HCT116 (cell line): ENCODE measurements at regions not wholly inside any gene's neighbourhood (a gene's known extent, or its start where the extent isn't known, plus 50 kb on each side); places are given as distances from the start of the nearest gene placed in this dataset.

Source experiments
- ATAC-seq: fragments of 200-7000 bp; cut with Tn5 transposase; 2 replicates; pipeline ENCODE4 v1.9.1; 2020; ENCODE audit warnings: mild to moderate bottlenecking, moderate library complexity
- BruUV-seq: library from RNA; stranded (reverse); fragments of 400-500 nt; replicated peaks from 2 replicates; lab custom pipeline; 2021; lab: Mats Ljungman, UMichigan
- CTCF ChIA-PET: fragments of 300-600 bp; sonication (Branson Sonifier 250); formaldehyde crosslinking; loops from one replicate; lab custom pipeline; 2021; ENCODE audit warnings: antibody characterized with exemption; lab: Charles Lee
- POLR2A ChIA-PET: fragments of 300-600, 350-600 bp; sonication (Branson Sonifier 250); formaldehyde crosslinking; loops from one replicate; lab custom pipeline; 2021; ENCODE audit warnings: antibody characterized with exemption; lab: Charles Lee
- RAD21 ChIA-PET, 2 experiments: fragments of 300-600 bp; sonication (Branson Sonifier 250); formaldehyde crosslinking; loops; one replicate each; lab custom pipeline; 2023; ENCODE audit warnings: low total read pairs in 2 of 2; ENCODE audit not compliant: uncharacterized antibody in 2 of 2, unreplicated experiment in 2 of 2, low non-redundant PET in 1 of 2; lab: Charles Lee
- DNase-seq: peaks from one replicate; pipeline ENCODE4 v3.0.0-alpha.2; 2010; ENCODE audit warnings: low read depth, low spot score
- H2AFZ ChIP-seq: fragments of 200-600 bp; shearing (Covaris generic), sonication (generic); 2 replicates; pipeline ENCODE4 v1.6.1; 2017; ENCODE audit warnings: low read depth, mixed run types, mixed read lengths, antibody characterized with exemption, low read length; ENCODE audit not compliant: poor library complexity, severe bottlenecking
- H3K27ac ChIP-seq: 2 replicates; pipeline ENCODE4 v1.5.1; 2012; ENCODE audit warnings: low read depth, low read length
- H3K27me3 ChIP-seq: fragments of 200-600 bp; sonication (generic); 2 replicates; pipeline ENCODE4 v1.6.1; 2016; ENCODE audit warnings: mixed run types, low read length, mixed read lengths; ENCODE audit not compliant: insufficient read depth
- H3K36me3 ChIP-seq, 2 experiments: fragments of 200-500 bp in 1 of 2; fragments of 200-600 bp in 1 of 2; sonication (Bioruptor generic) in 1 of 2; sonication (generic) in 1 of 2; 2 replicates each; pipeline versions ENCODE4 v1.5.1 to v1.6.1; 2014 to 2016; ENCODE audit warnings: low read length in 2 of 2, inconsistent platforms in 1 of 2, mixed read lengths in 1 of 2, mixed run types in 1 of 2; ENCODE audit not compliant: insufficient read depth in 2 of 2, control insufficient read depth in 1 of 2
- H3K4me1 ChIP-seq, 2 experiments: fragments of 200-600 bp in 1 of 2; sonication (generic) in 1 of 2; 2 replicates each; pipeline versions ENCODE4 v1.5.1 to v1.6.1; 2012 to 2017; ENCODE audit warnings: low read length in 2 of 2, inconsistent platforms in 1 of 2, mild to moderate bottlenecking in 1 of 2, mixed read lengths in 1 of 2, mixed run types in 1 of 2, moderate library complexity in 1 of 2; ENCODE audit not compliant: insufficient read depth in 2 of 2, control insufficient read depth in 1 of 2
- H3K4me2 ChIP-seq: fragments of 200-600 bp; sonication (generic); 2 replicates; pipeline ENCODE4 v1.6.1; 2017; ENCODE audit warnings: mixed run types, low read length, mixed read lengths
- H3K4me3 ChIP-seq, 2 experiments: fragments of 200-600 bp in 1 of 2; sonication (generic) in 1 of 2; replicated peaks in 1 of 2; 2 replicates each; pipeline ENCODE4 v1.5.1; 2011 to 2016; ENCODE audit warnings: low read length in 2 of 2, control low read depth in 1 of 2, low read depth in 1 of 2, mild to moderate bottlenecking in 1 of 2, mixed read lengths in 1 of 2, mixed run types in 1 of 2
- H3K79me2 ChIP-seq: fragments of 200-600 bp; sonication (generic); 2 replicates; pipeline ENCODE4 v1.6.1; 2017; ENCODE audit warnings: mild to moderate bottlenecking, mixed run types, low read length, moderate library complexity, mixed read lengths; ENCODE audit not compliant: insufficient read depth
- H3K9ac ChIP-seq: fragments of 200-600 bp; sonication (generic); 2 replicates; pipeline ENCODE4 v1.6.1; 2016; ENCODE audit warnings: low read length, mixed read lengths
- H3K9me2 ChIP-seq: fragments of 200-600 bp; sonication (generic), shearing (Covaris generic); 2 replicates; pipeline ENCODE4 v1.6.1; 2017; ENCODE audit warnings: mixed run types, mild to moderate bottlenecking, moderate library complexity; ENCODE audit not compliant: insufficient read depth
- H3K9me3 ChIP-seq, 2 experiments: fragments of 200-500 bp in 1 of 2; fragments of 200-600 bp in 1 of 2; sonication (Bioruptor generic) in 1 of 2; sonication (generic) in 1 of 2; 2 replicates each; pipeline ENCODE4 v1.6.1; 2014 to 2017; ENCODE audit warnings: low read length in 2 of 2, mixed read lengths in 2 of 2, inconsistent platforms in 1 of 2, low read depth in 1 of 2, mild to moderate bottlenecking in 1 of 2, mixed run types in 1 of 2, moderate library complexity in 1 of 2; ENCODE audit not compliant: control insufficient read depth in 1 of 2, insufficient read depth in 1 of 2
- H4K20me1 ChIP-seq: fragments of 200-600 bp; sonication (generic), shearing (Covaris generic); 2 replicates; pipeline ENCODE4 v1.6.1; 2017; ENCODE audit warnings: mixed run types, mild to moderate bottlenecking, moderate library complexity; ENCODE audit not compliant: insufficient read depth
- CBX3 ChIP-seq: IDR thresholded peaks from 2 replicates; pipeline ENCODE4 v1.6.1; 2012; ENCODE audit warnings: low read depth
- EZH2 ChIP-seq: fragments of 200-600 bp; sonication (generic); IDR thresholded peaks from 2 replicates; pipeline ENCODE4 v1.6.1; 2017; ENCODE audit warnings: antibody characterized with exemption, mixed run types
- FOSL1 ChIP-seq: IDR thresholded peaks from 2 replicates; pipeline ENCODE4 v1.6.1; 2012; ENCODE audit warnings: low read depth
- SP1 ChIP-seq: IDR thresholded peaks from 2 replicates; pipeline ENCODE4 v1.6.1; 2012; ENCODE audit warnings: low read depth
- ZFX ChIP-seq: fragments of 450-650 bp; IDR thresholded peaks from 2 replicates; pipeline ENCODE4 v1.6.1; 2017
- intact Hi-C: fragments of 100-400 bp; cut with micrococcal nuclease; formaldehyde crosslinking; loops from 2 replicates; pipeline ENCODE4 v1.10.0; 2022
- TF ChIP-seq, protein P1 (sequence below), 3 experiments: fragments of 200-600 bp in 1 of 3; sonication (generic) in 1 of 3; IDR thresholded peaks in 2 of 3; conservative IDR thresholded peaks in 1 of 3; 2 replicates each; pipeline ENCODE4 v1.5.1; 2012 to 2017; ENCODE audit warnings: low read depth in 2 of 3, low read length in 2 of 3, antibody characterized with exemption in 1 of 3, borderline replicate concordance in 1 of 3, control low read depth in 1 of 3, mild to moderate bottlenecking in 1 of 3, mixed read lengths in 1 of 3, mixed run types in 1 of 3, moderate library complexity in 1 of 3; ENCODE audit not compliant: insufficient read depth in 1 of 3
- TF ChIP-seq, protein P2 (sequence below): IDR thresholded peaks from 2 replicates; pipeline ENCODE4 v1.6.1; 2012; ENCODE audit warnings: low read depth
- TF ChIP-seq, protein P3 (sequence below): IDR thresholded peaks from 2 replicates; pipeline ENCODE4 v1.6.1; 2011; ENCODE audit warnings: mild to moderate bottlenecking, low read length, moderate library complexity; ENCODE audit not compliant: insufficient replicate concordance; ENCODE audit errors: extremely low read depth
- TF ChIP-seq, protein P4 (sequence below): IDR thresholded peaks from 2 replicates; pipeline ENCODE4 v1.6.1; 2012

DNA sequence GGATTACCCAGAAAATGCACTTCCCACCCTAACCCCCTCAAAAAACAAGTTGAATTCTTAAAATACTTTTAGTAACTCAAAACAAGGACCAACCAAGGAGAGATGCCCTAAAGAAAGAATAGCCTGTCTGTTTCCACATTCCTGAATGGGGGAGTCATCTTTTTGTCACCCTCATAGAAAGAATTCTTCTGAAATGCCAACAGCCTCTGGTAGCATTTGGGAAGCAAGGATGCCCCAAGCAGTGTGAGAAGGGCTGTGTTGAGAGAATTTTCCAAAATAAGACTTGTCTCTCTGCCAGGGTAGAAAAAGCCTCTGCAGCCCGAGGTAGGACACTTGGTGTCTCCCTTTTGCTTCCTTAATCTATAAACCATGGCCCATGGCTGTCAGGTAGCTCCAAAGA is 173.1 kb upstream of the VCX3A start:
- Histone ChIP-seq H3K4me1 (no peaks in the 10 kb centered on the region), H3K9me3 (no peaks in the 10 kb centered on the region), H4K20me1 (no peaks in the 10 kb centered on the region), H3K9me2 (no peaks in the 10 kb centered on the region)
- TF ChIP-seq EZH2 (no peak), SP1 (no peak), CBX3 (no peak)
- TF ChIP-seq, all 23 proteins: peak for 0
- Histone ChIP-seq H3K36me3 (no peaks in the 10 kb centered on the region), H3K9ac (no peak overlapping the region), H2AFZ (no peak overlapping the region), H3K79me2 (no peaks in the 10 kb centered on the region), H3K4me2 (no peak overlapping the region), H3K27me3 (no peaks in the 10 kb centered on the region), H3K4me3 (no peak overlapping the region), H3K27ac (no peak overlapping the region)
- ChIA-PET CTCF (no interaction called here), POLR2A (no interaction called here), RAD21 (no interaction called here)
- DNase-seq (no peak), ATAC-seq (no peak)
- no TSS peak for BruUV-seq
- intact Hi-C loops = no loop called here

- no peak for DNase-seq
- Histone ChIP-seq H3K36me3 (no peaks in the 10 kb centered on the region), H3K9ac (no peak overlapping the region), H3K27ac (no peak overlapping the region), H3K9me2 (no peaks in the 10 kb centered on the region), H3K4me2 (no peak overlapping the region), H3K4me3 (no peak overlapping the region), H2AFZ (no peak overlapping the region), H3K79me2 (no peaks in the 10 kb centered on the region), H3K27me3 (no peaks in the 10 kb centered on the region), H3K4me1 (no peaks in the 10 kb centered on the region), H4K20me1 (no peaks in the 10 kb centered on the region), H3K9me3 (no peaks in the 10 kb centered on the region)
- RAD21 ChIA-PET = no interaction called here
- CTCF ChIA-PET = no interaction called here
- no peak for ATAC-seq
- BruUV-seq = no TSS peak
- POLR2A ChIA-PET = no interaction called here
- TF ChIP-seq FOSL1 = no peak
- TF ChIP-seq, protein P1, sequence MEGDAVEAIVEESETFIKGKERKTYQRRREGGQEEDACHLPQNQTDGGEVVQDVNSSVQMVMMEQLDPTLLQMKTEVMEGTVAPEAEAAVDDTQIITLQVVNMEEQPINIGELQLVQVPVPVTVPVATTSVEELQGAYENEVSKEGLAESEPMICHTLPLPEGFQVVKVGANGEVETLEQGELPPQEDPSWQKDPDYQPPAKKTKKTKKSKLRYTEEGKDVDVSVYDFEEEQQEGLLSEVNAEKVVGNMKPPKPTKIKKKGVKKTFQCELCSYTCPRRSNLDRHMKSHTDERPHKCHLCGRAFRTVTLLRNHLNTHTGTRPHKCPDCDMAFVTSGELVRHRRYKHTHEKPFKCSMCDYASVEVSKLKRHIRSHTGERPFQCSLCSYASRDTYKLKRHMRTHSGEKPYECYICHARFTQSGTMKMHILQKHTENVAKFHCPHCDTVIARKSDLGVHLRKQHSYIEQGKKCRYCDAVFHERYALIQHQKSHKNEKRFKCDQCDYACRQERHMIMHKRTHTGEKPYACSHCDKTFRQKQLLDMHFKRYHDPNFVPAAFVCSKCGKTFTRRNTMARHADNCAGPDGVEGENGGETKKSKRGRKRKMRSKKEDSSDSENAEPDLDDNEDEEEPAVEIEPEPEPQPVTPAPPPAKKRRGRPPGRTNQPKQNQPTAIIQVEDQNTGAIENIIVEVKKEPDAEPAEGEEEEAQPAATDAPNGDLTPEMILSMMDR (IDR thresholded peaks at IDR 0.05 in 2 of 3, conservative IDR thresholded peaks at IDR 0.05 in 1 of 3; ENCODE audit: borderline replicate concordance in 1 of 3, insufficient read depth in 1 of 3, low read depth in 2 of 3, low read length in 2 of 3) = no peak
- no peak for TF ChIP-seq ZFX
- TF ChIP-seq, protein P2, sequence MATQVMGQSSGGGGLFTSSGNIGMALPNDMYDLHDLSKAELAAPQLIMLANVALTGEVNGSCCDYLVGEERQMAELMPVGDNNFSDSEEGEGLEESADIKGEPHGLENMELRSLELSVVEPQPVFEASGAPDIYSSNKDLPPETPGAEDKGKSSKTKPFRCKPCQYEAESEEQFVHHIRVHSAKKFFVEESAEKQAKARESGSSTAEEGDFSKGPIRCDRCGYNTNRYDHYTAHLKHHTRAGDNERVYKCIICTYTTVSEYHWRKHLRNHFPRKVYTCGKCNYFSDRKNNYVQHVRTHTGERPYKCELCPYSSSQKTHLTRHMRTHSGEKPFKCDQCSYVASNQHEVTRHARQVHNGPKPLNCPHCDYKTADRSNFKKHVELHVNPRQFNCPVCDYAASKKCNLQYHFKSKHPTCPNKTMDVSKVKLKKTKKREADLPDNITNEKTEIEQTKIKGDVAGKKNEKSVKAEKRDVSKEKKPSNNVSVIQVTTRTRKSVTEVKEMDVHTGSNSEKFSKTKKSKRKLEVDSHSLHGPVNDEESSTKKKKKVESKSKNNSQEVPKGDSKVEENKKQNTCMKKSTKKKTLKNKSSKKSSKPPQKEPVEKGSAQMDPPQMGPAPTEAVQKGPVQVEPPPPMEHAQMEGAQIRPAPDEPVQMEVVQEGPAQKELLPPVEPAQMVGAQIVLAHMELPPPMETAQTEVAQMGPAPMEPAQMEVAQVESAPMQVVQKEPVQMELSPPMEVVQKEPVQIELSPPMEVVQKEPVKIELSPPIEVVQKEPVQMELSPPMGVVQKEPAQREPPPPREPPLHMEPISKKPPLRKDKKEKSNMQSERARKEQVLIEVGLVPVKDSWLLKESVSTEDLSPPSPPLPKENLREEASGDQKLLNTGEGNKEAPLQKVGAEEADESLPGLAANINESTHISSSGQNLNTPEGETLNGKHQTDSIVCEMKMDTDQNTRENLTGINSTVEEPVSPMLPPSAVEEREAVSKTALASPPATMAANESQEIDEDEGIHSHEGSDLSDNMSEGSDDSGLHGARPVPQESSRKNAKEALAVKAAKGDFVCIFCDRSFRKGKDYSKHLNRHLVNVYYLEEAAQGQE = no peak
- TF ChIP-seq, protein P3, sequence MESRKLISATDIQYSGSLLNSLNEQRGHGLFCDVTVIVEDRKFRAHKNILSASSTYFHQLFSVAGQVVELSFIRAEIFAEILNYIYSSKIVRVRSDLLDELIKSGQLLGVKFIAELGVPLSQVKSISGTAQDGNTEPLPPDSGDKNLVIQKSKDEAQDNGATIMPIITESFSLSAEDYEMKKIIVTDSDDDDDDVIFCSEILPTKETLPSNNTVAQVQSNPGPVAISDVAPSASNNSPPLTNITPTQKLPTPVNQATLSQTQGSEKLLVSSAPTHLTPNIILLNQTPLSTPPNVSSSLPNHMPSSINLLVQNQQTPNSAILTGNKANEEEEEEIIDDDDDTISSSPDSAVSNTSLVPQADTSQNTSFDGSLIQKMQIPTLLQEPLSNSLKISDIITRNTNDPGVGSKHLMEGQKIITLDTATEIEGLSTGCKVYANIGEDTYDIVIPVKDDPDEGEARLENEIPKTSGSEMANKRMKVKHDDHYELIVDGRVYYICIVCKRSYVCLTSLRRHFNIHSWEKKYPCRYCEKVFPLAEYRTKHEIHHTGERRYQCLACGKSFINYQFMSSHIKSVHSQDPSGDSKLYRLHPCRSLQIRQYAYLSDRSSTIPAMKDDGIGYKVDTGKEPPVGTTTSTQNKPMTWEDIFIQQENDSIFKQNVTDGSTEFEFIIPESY = no peak
- no peak for TF ChIP-seq SP1
- TF ChIP-seq, protein P4, sequence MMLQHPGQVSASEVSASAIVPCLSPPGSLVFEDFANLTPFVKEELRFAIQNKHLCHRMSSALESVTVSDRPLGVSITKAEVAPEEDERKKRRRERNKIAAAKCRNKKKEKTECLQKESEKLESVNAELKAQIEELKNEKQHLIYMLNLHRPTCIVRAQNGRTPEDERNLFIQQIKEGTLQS = no peak
- intact Hi-C loops = no loop called here
Observed at GRCh38 chrX:6707497-6707896, 172.6 kb upstream of the VCX3A start.
